HG02571 (cell line): ENCODE measurements at regions not wholly inside any gene's neighbourhood (a gene's known extent, or its start where the extent isn't known, plus 50 kb on each side); places are given as distances from the start of the nearest gene placed in this dataset.
"Not testable (repeated sequence)": the region's sequence is repeated elsewhere in the genome, so short reads cannot be mapped to it uniquely, and the experiment has no call there.

ENCODE experiments used
- ATAC-seq: cut with Tn5 transposase; IDR thresholded peaks from one replicate; pipeline ENCODE4 v1.9.1; 2021; ENCODE audit warnings: mild to moderate bottlenecking, moderate library complexity; ENCODE audit not compliant: unreplicated experiment

DNA sequence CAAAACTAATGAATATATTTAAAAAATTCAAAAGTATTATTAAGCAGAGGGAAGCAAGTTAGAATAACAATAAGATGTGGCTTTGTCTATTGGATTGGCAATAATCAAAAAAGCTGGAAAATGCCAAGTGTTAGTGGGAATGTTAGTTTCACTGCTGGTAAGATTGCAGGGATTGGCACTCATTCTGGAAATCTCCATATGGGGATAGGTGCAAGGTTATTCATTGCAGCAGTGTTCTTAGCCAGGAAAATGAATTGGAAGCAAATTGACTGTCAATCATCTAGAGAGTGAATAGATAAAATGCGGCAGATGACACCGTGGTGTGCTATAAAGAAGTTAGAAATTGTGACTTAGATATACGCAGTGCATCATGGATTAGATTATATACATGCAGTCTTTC, 1615.5 kb upstream of the PCDH7 start:
- ATAC-seq: no peak

DNA sequence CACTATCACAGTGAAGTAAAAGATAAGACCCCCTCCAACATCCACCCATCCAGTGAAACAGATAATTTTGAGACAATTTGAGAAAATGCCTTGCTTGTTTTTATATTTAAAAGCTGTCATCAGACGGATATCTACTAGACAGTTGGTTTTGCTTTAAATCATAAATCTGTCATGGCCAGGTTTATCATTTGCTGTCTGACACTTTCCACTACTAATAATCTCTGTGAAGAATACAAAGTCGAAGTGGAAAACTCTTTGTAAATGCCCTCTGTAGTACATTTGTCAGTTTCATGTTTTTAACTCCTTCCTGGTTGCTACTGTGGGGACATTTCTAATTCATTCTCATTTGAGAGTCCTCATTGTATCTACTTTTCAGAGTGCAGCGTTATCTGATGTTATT, 1606.2 kb upstream of the PCDH7 start:
- no peak for ATAC-seq

DNA sequence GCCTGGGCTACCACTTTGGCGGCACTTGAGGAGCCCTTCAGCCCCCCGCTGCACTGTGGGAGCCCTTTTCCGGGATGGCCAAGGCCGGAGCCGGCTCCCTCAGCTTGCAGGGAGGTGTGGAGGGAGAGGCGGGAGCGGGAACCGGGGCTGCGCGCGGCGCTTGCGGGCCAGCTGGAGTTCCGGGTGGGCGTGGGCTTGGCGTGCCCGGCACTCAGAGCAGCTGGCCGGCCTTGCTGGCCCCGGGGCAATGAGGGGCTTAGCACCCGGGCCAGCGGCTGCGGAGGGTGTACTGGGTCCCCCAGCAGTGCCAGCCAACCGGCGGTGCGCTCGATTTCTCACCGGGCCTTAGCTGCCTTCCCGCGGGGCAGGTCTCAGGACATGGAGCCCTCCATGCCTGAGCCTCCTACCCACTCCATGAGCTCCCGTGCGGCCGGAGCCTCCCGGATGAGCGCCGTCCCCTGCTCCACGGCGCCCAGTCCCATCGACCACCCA, 1602.9 kb upstream of the PCDH7 start:
- ATAC-seq: not testable (repeated sequence)

DNA sequence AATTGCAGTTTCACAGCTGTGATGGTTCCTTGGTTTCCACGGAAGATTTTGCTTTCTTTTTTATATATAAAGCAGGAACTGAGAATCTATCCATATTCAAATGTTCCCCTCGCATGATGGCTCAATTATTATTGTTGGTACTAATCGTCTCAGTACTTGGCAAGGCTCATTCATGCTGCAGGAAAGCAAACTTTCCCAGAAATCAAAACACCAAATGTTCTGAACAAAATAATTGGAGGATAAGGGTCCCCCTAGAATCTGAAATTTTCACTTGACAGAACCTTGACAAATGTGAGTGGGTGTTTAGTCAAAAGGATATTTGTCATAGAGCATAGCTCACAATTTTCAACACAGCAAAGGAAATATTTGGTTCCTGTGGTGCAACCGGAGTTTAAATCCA, 1598.6 kb upstream of the PCDH7 start:
- ATAC-seq: no peak

DNA sequence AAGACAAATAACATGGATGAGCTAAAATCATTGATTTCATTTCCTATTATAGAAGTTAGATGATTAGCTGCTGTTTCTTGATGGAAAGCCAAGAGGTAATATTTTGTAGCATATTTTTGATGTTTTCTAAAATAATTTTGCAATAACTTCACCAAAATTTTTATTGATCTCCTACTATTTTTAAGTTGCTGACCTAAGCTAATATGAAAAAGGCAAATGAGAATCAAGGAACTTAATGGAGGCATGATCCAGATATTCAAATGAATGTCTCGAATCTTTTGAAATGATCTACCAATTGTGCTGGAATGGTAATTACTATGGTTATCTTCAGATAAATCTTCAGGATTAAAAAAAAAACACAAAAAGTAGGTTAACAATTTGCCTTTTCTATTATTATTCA, 1591.4 kb upstream of the PCDH7 start:
- no peak for ATAC-seq

DNA sequence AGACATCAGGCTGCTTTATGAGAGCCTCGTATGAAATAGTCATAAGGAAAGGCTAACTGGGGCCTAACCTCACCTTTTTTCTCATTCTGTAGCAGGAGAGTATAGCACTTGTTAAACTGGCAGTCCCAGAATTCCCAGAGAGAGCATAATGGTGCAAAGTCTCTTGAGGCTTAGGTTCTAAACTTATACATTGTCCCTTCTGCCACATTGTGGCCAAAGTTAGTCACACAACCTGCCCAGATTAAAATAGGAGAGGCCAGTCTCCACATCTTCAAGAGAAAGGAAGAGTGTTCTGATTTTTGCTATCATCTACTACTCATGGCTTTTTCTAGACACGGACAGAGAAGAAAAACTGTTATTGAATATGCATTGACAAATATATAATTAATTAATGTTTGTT, 1588.9 kb upstream of the PCDH7 start:
- no peak for ATAC-seq

DNA sequence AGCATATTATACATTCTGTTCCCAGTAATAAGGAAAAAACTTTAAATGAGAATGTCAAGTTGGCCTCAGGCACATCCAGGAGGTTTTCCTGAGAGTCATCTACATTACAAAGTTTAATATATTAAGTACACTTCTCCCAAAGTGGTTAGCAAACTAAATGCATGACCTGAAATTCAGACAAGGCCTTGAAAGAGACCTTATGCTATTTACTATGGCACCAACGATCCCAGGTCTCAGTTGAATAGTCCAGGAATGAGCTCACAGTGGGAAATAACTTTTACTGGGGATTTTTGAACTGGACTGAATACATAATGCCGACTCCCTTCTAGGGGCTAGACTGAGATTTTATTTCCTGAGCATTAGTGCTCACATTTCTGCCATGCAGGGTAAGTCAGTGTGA, 1577.5 kb upstream of the PCDH7 start:
- ATAC-seq: no peak

DNA sequence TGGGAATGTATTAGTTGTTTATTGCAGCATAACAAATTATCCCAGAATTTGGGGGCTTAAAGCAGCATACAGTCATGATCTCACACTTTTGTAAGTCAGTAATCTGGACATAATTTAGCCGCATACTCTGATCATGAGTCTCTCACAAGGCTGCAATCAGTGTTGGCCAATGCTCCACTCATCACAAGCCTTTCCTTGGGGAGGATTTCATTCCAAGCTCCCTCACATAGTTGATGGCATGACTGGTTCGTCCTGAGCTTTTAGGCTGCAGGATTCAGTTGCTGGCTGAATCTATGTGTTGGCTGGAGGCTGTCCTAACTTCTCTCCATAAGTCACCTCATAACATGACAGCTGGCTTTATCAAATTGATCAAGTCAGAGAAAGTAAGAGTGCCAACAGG, 1568.6 kb upstream of the PCDH7 start:
- no peak for ATAC-seq

DNA sequence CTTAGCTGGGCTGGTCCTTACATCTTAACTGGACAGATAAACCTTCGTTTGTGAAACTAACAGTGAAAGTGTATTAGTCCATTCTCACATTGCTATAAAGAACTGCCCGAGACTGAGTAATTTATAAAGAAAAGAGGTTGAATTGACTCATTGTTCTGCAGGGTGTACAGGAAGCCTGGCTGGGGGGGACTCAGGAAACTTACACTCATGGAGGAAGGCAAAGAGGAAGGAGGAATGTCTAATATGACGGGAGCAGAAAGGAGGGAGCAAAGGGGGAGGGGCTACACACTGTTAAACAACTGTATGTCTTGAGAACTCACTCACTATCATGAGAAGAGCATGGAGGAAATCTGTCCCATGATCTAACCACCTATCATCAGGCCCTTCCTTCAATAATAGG, 1566.5 kb upstream of the PCDH7 start:
- ATAC-seq: no peak

DNA sequence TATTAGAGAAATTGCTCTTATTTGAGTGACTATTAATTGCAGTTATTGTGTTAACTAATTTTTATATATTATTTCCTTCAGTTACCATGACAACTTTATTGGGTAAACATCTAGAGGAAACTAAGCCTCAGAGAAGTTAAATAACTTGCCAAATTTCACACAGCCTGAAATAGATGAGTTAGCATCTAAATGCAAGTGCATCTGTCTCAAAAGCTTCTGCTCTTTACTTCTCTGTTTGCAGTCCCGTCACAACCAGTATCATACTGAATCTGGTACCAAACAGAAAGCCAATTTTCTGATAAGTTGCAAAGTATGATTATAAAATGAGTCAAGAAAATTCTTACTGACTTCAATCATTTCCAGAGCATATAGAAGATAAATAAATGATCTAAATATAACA, 1544.9 kb upstream of the PCDH7 start:
- ATAC-seq: no peak

DNA sequence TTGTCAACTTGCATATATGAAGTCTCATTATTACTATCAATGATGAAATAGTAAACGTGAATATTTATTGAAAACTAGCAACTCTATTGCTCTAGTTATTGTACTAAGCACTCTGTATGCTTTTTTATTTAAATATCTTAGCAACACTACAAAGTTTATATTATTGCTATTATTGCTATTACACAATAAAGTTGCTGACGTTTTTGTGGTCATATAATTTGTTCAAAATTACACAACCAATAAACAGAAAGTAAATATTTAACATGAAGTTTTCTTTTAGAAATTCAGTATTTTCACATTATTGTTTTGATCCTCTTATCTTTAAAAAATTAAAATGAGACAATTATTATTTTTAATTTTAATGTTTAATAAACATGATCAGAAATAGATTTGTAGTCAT, 1521.1 kb upstream of the PCDH7 start:
- ATAC-seq: no peak

DNA sequence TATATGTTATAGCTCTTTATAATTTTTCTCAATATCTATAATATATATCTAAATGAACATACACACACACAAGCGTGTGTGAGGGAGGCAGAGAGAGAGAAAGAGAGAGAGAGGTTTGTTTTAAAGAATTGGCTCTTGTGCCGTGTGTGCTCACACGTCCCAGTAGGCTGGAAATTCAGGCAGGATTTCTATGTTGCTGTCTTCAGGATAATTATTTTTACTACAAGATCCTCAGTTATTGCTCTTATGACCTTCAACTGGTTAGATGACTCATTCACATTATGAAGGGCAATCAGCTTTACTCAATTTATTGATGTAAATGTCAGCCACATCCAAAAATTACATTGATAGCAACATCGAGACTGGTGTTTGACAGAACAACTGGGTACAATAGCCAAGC, 1520.7 kb upstream of the PCDH7 start:
- no peak for ATAC-seq

DNA sequence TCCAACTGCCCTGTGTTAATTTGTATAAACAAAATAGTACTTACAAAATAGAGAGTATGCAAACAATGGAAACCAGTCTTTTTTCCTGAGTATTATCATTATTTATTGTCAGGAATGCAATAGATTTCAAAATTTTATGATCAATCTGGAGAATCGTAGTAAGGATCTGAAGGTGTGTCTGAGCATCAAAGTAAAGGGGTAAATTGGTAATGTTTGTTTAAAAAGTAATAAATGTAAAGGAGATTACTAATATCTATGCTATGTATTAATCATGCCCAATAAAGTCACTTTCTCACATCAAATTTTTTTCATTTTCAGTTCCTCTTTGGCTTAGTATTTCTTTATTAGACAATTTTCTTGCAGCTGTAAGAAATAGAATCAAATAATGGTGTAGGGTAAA, 1507.1 kb upstream of the PCDH7 start:
- no peak for ATAC-seq

DNA sequence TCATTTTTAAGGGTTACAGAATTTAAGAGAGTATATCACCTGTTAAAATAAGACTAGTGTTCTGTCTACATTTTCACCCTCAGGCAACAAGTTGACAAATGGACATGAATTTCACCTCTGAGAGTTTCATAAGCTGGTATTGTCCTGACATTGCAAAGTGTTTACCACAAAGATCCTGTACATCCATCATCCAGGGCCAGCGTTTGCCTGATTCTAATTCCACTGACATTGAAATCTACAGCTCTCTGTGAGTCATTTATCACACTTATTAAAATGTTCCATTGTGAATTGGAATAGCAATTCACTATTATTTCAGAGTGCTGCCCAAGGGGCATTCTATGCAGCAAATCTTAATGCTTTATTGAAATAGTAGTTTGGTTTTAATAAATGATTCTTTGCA, 1499.4 kb upstream of the PCDH7 start:
- no peak for ATAC-seq

DNA sequence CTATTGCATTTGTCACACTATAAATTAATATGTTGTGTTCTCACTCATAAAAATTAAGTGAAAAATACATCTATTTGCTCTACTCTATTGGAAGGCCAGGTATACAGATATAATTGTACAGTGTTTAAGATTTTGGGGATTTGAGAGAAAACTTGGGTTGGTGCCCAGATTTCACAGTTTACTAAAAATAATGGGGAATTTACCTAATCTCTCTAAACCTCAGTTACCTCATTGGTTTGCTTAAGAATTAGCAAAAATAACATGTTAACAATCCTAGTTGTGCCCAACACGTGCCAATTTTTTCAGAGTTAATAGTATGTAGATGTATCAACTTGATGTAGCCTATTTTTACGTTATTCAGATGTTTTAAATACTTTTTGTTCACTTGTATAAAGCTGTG, 1495.3 kb upstream of the PCDH7 start:
- ATAC-seq: no peak

DNA sequence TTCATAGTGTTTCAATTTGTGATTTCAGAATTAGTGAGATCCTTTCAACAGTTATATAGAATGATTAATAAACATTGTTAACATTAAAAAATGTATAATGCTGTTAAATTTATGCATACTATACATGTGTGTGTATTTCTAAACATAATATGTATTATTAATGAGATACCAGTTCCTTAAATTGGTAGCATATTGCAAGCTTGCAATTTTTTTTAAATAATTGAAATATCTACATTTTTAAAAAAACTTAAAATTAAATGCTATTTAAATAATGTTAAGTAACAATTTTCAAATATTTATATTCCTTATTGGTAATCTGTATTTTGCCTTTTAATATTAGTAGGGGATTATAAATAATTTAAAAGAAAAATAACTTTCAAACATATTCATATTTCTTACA, 1479.5 kb upstream of the PCDH7 start:
- ATAC-seq: no peak

DNA sequence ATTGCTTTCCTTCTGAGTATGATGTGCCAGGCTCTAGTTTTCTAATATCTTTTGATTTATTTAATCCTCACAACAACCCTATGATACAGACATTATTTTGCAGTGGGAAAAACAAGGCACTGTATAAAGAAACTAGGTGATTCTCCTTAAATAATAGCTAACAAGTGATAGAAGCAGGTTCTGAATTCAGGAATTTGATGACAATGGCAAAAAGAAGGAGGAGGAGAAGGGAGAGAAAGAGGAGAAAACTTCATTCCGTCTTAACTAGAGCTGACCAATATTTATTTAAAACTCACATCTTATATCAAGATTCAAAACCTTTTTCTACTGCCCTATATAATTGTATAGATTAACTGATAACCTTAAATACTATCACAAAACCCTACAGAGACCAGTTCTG, 1477.1 kb upstream of the PCDH7 start:
- no peak for ATAC-seq

DNA sequence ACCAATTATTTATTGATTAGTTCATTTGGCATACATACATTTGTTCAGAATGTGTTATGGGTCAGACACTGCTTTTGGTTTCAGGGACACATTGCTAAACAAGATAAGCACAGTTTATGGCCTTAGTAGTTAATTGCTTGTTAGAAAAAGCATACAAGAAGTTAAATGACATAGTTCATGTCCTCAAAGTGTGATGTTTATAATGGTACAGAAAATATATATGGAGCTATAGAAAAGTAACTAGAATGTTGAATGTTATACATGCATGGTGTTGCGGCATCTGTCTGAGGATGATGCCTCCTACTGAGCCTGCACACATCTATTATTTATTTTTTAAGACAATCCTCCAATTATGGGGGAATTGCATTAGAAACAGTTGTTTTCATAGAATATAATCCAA, 1476.3 kb upstream of the PCDH7 start:
- no peak for ATAC-seq

DNA sequence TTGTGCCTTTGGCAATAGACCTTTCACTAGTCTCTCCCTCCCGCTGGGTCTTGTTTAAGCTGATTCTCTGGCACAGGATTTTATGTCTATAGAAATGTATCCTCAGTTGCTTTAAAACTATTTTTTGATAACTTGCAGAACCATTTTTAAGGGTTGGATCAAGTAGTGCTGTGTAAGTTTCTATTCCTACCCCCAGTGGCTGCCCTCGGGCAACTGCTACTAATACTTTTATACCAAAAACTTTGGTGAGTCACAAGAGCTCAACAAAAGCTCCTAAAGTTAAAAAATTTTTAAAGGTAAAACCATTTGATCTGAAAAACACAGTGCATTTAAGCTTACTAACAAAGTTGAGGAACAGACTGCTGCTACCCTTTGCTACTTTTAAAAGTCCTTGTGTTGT, 1460.6 kb upstream of the PCDH7 start:
- ATAC-seq: no peak

DNA sequence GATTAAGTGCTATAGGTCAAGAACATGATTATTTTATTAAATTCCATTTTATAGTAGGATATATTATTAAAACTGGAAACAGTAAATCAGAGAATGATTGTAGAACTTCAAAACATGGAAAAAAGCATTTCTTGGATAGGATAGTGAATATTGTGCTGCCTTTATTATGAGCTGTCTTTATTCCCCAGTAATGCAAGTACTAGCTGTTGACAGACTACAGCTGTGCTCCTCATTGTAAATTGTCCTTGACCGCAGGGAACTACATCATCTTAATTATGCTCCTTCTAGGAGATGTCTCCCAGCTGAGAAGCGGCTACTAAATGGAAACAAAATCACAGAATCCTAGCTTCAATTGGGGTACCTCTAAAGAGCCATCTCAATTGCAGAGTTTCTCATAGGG, 1457.2 kb upstream of the PCDH7 start:
- no peak for ATAC-seq

DNA sequence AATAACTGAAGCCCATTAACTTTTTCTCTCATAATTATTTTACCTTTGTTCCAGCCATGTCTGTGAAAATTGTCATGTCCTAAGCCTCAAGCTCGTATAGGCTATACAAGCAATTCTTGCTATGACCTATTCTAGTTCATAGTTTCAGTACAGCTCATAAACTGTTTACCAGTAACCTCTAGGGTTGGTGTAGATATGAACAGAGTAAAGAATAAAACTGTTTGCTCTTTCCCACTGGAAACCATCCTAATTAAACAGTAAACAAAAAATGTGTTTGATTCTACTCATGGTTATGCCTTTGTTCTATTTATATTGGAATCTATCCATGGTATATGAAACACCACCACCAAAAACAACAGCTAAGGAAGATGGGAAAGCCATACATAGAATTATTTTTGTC, 1444.0 kb upstream of the PCDH7 start:
- no peak for ATAC-seq

DNA sequence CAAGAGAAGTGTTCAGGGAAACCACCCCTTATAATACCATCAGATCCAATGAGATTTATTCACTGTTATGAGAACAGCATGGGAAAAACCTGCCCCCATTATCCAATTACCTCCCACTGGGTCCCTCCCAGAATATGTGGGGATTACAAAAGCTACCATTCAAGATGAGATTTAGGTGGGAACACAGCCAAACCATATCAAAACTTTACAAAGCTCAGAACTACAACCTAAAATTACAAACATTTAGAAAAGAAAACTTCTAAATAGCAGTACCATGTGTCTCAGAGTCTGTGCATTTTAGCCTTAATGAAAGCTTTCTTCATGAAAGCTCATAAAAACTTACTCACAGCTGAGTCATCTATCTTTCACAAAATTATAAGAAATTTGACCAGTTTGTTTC, 1442.8 kb upstream of the PCDH7 start:
- ATAC-seq: no peak

DNA sequence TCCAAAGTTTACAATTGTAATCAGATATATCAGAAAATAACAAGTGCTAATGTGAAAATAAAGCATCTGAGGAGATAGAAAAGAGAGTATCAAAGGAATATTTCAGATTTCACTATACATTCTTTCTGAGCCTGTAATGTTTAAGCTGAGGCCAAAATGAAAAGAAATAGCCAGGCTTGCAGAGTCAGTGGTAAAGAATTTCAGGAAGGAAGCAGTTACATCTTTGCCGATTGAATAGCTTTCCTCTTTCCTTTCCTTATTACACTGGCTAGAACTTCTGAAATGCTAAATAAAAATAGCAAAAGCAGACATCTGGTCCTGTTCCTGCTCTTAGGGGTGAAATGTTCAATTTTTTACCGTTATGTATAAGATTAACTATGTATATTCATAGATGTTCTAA, 1441.6 kb upstream of the PCDH7 start:
- no peak for ATAC-seq

DNA sequence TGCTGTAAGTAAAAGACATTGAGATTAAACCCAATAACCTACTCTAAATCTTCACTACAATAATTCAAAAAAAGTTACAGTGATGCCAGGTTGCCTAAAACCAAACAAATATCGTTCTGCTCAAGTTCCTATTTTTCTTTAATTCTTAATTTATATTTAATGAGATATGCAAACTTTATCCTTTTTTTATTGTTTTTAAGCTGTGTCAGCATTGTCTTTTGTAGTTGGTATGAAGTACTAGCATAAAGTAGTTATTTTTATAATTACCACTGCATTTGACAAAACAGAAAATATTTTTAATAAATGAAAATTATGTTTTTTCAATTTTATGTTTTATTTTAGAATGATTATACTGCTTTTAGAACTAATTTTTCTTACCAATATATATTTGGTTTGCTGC, 1431.1 kb upstream of the PCDH7 start:
- ATAC-seq: no peak
